Lower lobe of right lung (tissue), 2 donors: ENCODE measurements at regions not wholly inside any gene's neighbourhood (a gene's known extent, or its start where the extent isn't known, plus 50 kb on each side); places are given as distances from the start of the nearest gene placed in this dataset.
"Not testable (repeated sequence)": the region's sequence is repeated elsewhere in the genome, so short reads cannot be mapped to it uniquely, and the experiment has no call there.

Source experiments
- ATAC-seq, 2 donors: fragments of 200-7000 bp; cut with Tn5 transposase; one replicate each; pipeline ENCODE4 v1.9.1; 2020 to 2022; ENCODE audit warnings: mild to moderate bottlenecking in 2 of 2, moderate library complexity in 2 of 2
- DNase-seq: peaks from one replicate; pipeline ENCODE4 v3.0.0-alpha.2; 2020
- H3K27ac ChIP-seq: fragments of 200-600 bp; one replicate; pipeline ENCODE4 v1.8.0; 2022
- H3K27me3 ChIP-seq: fragments of 200-600 bp; one replicate; pipeline ENCODE4 v1.8.0; 2022; ENCODE audit warnings: low read depth
- H3K36me3 ChIP-seq: fragments of 200-600 bp; one replicate; pipeline ENCODE4 v1.8.0; 2022; ENCODE audit warnings: mild to moderate bottlenecking
- H3K4me1 ChIP-seq: fragments of 200-600 bp; one replicate; pipeline ENCODE4 v1.8.0; 2022
- H3K4me3 ChIP-seq: fragments of 200-600 bp; one replicate; pipeline ENCODE4 v1.8.0; 2022; ENCODE audit warnings: mild to moderate bottlenecking
- H3K9me3 ChIP-seq: fragments of 200-600 bp; one replicate; pipeline ENCODE4 v1.8.0; 2022
- intact Hi-C: fragments of 100-400 bp; cut with DNase I; formaldehyde crosslinking; loops from one replicate; pipeline ENCODE4 v1.11.0; 2022
- TF ChIP-seq, protein P1 (sequence below): fragments of 200-600 bp; IDR thresholded peaks from one replicate; pipeline ENCODE4 v1.8.0; 2022; ENCODE audit warnings: antibody characterized with exemption, mild to moderate bottlenecking
- donor health status: DM: no; HTN: yes; CAD: no; lungs with severe emphysema.

DNA sequence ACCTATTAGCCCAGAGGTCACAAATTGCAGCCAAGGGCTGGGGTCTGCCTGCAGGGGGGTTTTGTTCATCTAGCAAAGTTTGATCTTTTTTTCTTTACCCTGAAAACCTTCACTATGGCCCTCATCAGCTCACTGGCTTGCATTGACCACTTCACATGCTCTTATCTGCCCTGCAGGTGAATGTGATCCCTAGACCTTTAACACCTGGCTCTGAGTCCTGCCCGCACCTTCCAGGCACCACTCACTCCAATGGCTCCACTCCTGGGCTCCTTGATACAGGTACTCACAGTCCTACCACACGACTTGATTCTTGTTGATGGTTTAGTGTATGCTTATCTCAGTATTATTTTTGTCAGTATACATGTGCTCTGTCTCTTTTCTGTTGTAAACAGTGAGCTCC, 92.5 kb downstream of the FEM1C start:
- no peak overlapping the region for H3K27ac ChIP-seq
- TF ChIP-seq, protein P1, sequence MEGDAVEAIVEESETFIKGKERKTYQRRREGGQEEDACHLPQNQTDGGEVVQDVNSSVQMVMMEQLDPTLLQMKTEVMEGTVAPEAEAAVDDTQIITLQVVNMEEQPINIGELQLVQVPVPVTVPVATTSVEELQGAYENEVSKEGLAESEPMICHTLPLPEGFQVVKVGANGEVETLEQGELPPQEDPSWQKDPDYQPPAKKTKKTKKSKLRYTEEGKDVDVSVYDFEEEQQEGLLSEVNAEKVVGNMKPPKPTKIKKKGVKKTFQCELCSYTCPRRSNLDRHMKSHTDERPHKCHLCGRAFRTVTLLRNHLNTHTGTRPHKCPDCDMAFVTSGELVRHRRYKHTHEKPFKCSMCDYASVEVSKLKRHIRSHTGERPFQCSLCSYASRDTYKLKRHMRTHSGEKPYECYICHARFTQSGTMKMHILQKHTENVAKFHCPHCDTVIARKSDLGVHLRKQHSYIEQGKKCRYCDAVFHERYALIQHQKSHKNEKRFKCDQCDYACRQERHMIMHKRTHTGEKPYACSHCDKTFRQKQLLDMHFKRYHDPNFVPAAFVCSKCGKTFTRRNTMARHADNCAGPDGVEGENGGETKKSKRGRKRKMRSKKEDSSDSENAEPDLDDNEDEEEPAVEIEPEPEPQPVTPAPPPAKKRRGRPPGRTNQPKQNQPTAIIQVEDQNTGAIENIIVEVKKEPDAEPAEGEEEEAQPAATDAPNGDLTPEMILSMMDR = no peak
- H3K36me3 ChIP-seq = no peaks in the 10 kb centered on the region
- H3K4me1 ChIP-seq = peaks cover 31% of the 10 kb centered on the region
- peaks cover 3% of the 10 kb centered on the region for H3K27me3 ChIP-seq
- intact Hi-C loops = no loop called here
- DNase-seq (no peak), ATAC-seq (peak in 1 of 2 donors; percentile 54)
- H3K9me3 ChIP-seq = no peaks in the 10 kb centered on the region
- no peak overlapping the region for H3K4me3 ChIP-seq

DNA sequence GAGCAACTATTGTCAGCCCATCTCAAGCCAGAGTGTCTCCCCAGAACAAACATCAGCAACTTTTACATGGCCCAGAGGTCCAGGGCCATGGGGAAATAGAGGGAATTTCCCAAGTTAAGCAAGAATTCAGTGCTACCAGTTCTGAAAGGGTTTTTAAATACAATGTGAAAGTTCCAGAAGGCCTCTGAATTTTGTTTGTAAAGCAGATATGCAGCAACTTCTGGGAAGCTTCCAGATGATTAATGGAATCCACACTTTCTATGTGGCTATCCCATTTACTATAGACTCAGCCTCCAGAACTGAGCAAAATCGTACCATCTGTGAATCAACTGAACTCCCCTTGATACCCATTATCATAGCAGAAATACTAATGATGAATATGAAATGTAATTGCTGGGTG, 93.8 kb downstream of the FEM1C start:
- TF ChIP-seq, protein P1 = no peak
- peak overlapping the region; percentile 24 for H3K27ac ChIP-seq
- ATAC-seq (peak in 1 of 2 donors; percentile 57), DNase-seq (no peak)
- intact Hi-C loops = no loop called here
- H3K36me3 ChIP-seq = no peaks in the 10 kb centered on the region
- H3K4me1 ChIP-seq = peaks cover 28% of the 10 kb centered on the region
- peaks cover 3% of the 10 kb centered on the region for H3K27me3 ChIP-seq
- no peaks in the 10 kb centered on the region for H3K9me3 ChIP-seq
- no peak overlapping the region for H3K4me3 ChIP-seq

DNA sequence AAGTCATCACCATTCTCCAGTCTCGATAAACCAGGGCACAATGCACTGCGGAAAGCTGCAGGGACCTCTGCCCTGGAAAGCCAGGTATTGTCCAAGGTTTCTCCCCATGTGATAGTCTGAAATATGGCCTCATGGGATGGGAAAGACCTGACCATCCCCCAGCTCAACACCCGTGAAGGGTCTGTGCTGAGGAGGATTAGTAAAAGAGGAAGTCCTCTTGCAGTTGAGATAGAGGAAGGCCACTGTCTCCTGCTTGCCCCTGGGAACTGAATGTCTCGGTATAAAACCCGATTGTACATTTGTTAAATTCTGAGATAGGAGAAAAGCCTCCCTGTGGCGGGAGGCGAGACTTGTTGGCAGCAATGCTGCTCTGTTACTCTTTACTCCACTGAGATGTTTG, 95.9 kb downstream of the FEM1C start:
- H3K27ac ChIP-seq, H3K9me3 ChIP-seq, ATAC-seq, H3K4me3 ChIP-seq, DNase-seq, H3K27me3 ChIP-seq, intact Hi-C loops, H3K36me3 ChIP-seq: not testable (repeated sequence)
- peaks cover 18% of the 10 kb centered on the region for H3K4me1 ChIP-seq

DNA sequence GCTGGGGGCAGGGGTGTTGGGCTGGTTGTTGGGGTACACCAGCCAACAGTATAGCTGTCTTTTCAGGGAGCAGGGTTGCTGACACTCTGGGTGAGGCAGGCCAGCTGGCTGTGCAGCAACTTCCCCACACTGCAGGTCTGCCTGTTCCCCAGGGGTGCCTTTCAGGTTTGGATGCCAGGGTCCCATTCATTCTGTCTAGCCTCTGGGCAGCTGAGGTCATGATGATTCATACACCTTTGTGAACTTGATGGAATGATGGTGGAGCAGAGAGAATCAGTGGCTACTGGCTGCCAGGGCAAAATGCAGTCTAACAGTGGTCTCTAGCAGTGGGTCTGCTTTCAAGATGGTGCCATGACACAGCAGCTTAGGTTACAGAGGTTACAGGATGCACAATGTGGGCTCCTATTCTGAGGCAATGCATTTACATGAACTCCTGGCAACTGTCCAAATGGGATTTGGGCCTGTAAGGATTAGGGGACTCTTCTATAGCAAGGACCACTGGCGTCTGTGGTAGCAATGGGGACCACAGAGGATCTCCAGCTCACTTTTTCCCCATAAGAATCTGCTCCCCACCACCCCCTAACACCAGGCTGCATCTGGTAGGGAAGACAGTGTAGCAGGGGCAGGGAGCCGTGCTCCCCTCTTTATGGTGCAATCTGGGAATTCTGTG, 103.7 kb downstream of the FEM1C start:
- no peaks in the 10 kb centered on the region for H3K27me3 ChIP-seq
- DNase-seq = no peak
- no peak for ATAC-seq
- H3K4me1 ChIP-seq = no peaks in the 10 kb centered on the region
- H3K4me3 ChIP-seq = no peak overlapping the region
- H3K27ac ChIP-seq = no peak overlapping the region
- intact Hi-C loops = no loop called here
- no peaks in the 10 kb centered on the region for H3K9me3 ChIP-seq
- H3K36me3 ChIP-seq = no peaks in the 10 kb centered on the region
- TF ChIP-seq, protein P1 = no peak

DNA sequence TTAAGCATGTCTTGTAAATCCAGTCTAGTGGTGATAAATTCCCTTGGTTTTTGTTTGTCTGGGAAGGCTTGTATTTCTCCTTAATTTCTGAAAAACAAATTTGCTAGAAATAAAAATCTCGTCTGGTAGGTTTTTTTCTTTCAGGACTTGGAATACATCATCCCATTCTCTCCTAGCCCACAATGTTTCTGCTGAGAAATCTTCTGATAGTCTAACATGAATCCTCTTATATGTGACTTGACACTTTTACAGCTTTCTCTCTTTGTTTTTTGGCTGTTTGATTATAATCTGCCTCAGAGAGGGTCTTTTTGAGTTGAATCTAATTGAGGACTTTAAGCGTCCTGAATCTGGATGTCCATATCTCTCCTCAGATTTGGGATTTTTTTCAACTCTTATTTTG, 104.9 kb downstream of the FEM1C start:
- Histone ChIP-seq H3K9me3 (no peaks in the 10 kb centered on the region), H3K27me3 (no peaks in the 10 kb centered on the region), H3K4me1 (peaks cover 9% of the 10 kb centered on the region), H3K36me3 (no peaks in the 10 kb centered on the region), H3K27ac (no peak overlapping the region), H3K4me3 (no peak overlapping the region)
- TF ChIP-seq, protein P1 = no peak
- no peak for DNase-seq
- no peak for ATAC-seq
- intact Hi-C loops = no loop called here

DNA sequence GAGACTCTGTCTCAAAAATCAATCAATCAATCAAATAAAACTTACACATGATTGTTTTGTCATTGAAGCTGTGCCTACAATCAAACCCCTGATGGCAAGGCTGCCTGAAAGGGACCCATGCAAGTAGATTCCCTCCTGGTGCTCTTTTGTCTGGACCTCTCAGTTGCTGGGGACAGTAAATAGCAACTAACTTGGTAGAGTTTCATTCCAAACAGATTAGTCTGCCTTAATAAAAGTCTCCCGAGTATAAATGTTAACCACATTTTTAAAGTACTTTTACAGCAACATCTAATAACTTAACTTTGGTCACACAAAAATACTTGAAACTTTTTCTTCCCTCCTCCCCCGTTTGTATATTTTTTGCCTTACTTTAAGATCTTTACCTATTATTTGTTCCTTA, 105.5 kb downstream of the FEM1C start:
- H3K4me1 ChIP-seq = peaks cover 9% of the 10 kb centered on the region
- TF ChIP-seq, protein P1 = no peak
- no peaks in the 10 kb centered on the region for H3K27me3 ChIP-seq
- ATAC-seq (no peak), DNase-seq (no peak)
- no peak overlapping the region for H3K27ac ChIP-seq
- H3K9me3 ChIP-seq = no peaks in the 10 kb centered on the region
- H3K36me3 ChIP-seq = no peaks in the 10 kb centered on the region
- intact Hi-C loops = no loop called here
- H3K4me3 ChIP-seq = no peak overlapping the region
